SW 1271 (cell line): ENCODE measurements at regions not wholly inside any gene's neighbourhood (a gene's known extent, or its start where the extent isn't known, plus 50 kb on each side); places are given as distances from the start of the nearest gene placed in this dataset.

ENCODE experiments used
- DNase-seq, 2 experiments: peaks; one replicate each; lab custom pipeline; 2025; lab: John Stamatoyannopoulos, UW

GRCh38 chr4:136653640-136654406 lies 878.5 kb downstream of the PCDH18 start:
- no peak for DNase-seq

GRCh38 chr4:136651932-136652331 lies 880.4 kb downstream of the PCDH18 start:
- DNase-seq = no peak

- DNase-seq = no peak
These were observed 881.0 kb downstream of the PCDH18 start for GRCh38 chr4:136651278-136651667.

- DNase-seq = no peak
These were observed 881.6 kb downstream of the PCDH18 start for GRCh38 chr4:136650541-136651277.

- no peak for DNase-seq
These were observed 888.0 kb downstream of the PCDH18 start for GRCh38 chr4:136644279-136644678.

GRCh38 chr4:136643416-136643815 lies 888.9 kb downstream of the PCDH18 start:
- DNase-seq = no peak

GRCh38 chr4:136637071-136637777 lies 895.1 kb downstream of the PCDH18 start:
- no peak for DNase-seq

- DNase-seq = no peak
These were observed 896.1 kb downstream of the PCDH18 start for GRCh38 chr4:136636155-136636554.

- no peak for DNase-seq
These were observed 898.2 kb downstream of the PCDH18 start for GRCh38 chr4:136634121-136634520.

GRCh38 chr4:136599890-136600289 lies 932.4 kb downstream of the PCDH18 start:
- DNase-seq = no peak

- DNase-seq = no peak
These were observed 941.9 kb downstream of the PCDH18 start for GRCh38 chr4:136590440-136590839.

- no peak for DNase-seq
These were observed 948.7 kb downstream of the PCDH18 start for GRCh38 chr4:136583567-136583966.

- no peak for DNase-seq
These were observed 951.2 kb downstream of the PCDH18 start for GRCh38 chr4:136581119-136581518.

- DNase-seq = no peak
These were observed 957.1 kb downstream of the PCDH18 start for GRCh38 chr4:136575146-136575545.

GRCh38 chr4:136573460-136573859 lies 958.8 kb downstream of the PCDH18 start:
- DNase-seq = no peak

- DNase-seq = no peak
These were observed 961.0 kb downstream of the PCDH18 start for GRCh38 chr4:136571315-136571714.

- no peak for DNase-seq
These were observed 969.5 kb downstream of the PCDH18 start for GRCh38 chr4:136562834-136563233.

GRCh38 chr4:136558940-136559494 lies 973.3 kb downstream of the PCDH18 start:
- DNase-seq = no peak

- no peak for DNase-seq
These were observed 974.9 kb downstream of the PCDH18 start for GRCh38 chr4:136557396-136557795.

GRCh38 chr4:136554033-136554432 lies 978.3 kb downstream of the PCDH18 start:
- no peak for DNase-seq

GRCh38 chr4:136551753-136552152 lies 980.5 kb downstream of the PCDH18 start:
- no peak for DNase-seq

GRCh38 chr4:136540747-136541146 lies 991.5 kb downstream of the PCDH18 start:
- no peak for DNase-seq

- no peak for DNase-seq
These were observed 1004.2 kb downstream of the PCDH18 start for GRCh38 chr4:136528131-136528530.
